GM13976 (cell line): ENCODE measurements at regions not wholly inside any gene's neighbourhood (a gene's known extent, or its start where the extent isn't known, plus 50 kb on each side); places are given as distances from the start of the nearest gene placed in this dataset.
"Not testable (repeated sequence)": the region's sequence is repeated elsewhere in the genome, so short reads cannot be mapped to it uniquely, and the experiment has no call there.

Source experiments
- DNase-seq: peaks from one replicate; pipeline ENCODE4 v3.0.0; 2012; ENCODE audit warnings: low spot score
- in situ Hi-C: fragments of 300-500 bp; cut with MboI; formaldehyde crosslinking; loops from one replicate; pipeline ENCODE4 v1.12.0; 2022; ENCODE audit warnings: low sequenced_read_pairs, mixed read lengths, inconsistent platforms; ENCODE audit not compliant: unreplicated experiment
- TF ChIP-seq, protein P1 (sequence below): IDR thresholded peaks from 2 replicates; pipeline ENCODE4 v1.5.1; 2012; ENCODE audit warnings: borderline replicate concordance, mild to moderate bottlenecking; ENCODE audit not compliant: insufficient read depth; ENCODE audit errors: extremely low read depth, missing control alignments, control extremely low read depth

DNA sequence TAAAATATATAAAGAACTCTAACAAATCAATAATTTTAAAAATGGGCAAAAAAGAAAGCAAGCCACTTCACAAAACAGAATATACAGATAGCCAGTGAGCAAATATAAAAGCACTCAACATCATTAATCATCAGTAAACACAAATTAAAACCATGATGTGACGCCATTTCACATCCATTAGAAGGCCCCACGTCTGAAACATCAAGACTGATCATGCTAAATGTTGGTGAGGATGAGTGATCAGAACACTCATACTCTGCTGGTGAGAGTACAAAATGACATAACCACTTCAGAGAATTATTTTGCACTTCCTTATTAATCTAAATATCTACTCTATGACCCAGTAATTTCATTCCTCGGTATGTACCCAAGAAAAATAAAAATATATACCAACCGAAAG, 512.2 kb upstream of the NR5A2 start:
- in situ Hi-C loops, result no loop called here
- TF ChIP-seq, protein P1, sequence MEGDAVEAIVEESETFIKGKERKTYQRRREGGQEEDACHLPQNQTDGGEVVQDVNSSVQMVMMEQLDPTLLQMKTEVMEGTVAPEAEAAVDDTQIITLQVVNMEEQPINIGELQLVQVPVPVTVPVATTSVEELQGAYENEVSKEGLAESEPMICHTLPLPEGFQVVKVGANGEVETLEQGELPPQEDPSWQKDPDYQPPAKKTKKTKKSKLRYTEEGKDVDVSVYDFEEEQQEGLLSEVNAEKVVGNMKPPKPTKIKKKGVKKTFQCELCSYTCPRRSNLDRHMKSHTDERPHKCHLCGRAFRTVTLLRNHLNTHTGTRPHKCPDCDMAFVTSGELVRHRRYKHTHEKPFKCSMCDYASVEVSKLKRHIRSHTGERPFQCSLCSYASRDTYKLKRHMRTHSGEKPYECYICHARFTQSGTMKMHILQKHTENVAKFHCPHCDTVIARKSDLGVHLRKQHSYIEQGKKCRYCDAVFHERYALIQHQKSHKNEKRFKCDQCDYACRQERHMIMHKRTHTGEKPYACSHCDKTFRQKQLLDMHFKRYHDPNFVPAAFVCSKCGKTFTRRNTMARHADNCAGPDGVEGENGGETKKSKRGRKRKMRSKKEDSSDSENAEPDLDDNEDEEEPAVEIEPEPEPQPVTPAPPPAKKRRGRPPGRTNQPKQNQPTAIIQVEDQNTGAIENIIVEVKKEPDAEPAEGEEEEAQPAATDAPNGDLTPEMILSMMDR, result no peak
- no peak for DNase-seq

DNA sequence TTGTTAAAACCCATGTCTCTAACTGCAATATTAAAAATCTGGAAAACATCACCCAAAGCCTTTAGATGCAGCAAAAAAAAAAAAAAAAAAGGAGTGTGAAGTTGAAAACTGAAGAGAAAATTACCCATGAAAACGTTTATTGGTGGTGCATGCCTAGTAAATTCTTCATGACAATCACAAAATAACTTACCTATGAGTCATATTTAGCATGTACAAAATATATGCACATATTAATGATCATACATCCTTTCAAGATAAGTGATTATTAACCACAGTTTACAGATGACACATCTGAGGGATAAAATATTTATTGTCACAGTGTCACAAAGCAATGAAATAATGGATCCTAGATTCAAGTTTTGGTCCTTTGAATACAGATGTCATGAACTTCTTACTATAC, 505.2 kb upstream of the NR5A2 start:
- DNase-seq, result no peak
- in situ Hi-C loops, result no loop called here
- TF ChIP-seq, protein P1, result no peak

DNA sequence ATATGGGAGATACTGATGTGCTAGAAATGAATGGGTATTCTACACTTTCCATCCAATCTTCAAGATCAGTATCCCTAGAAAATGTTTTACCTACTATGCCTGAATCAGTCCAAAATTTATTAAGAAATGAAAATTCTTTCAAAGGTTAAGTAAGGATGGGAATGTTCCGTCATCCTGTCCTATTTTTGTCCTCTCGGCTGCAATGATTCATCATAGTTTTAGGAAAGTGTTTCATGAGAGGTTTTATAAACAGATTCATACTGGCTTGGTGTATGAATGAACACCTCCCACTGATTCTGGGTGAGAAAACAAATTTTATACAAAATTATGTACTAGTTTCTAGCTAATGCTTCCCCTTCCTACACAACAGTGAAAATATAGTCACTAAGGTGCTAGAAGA, 504.6 kb upstream of the NR5A2 start:
- TF ChIP-seq, protein P1, result no peak
- DNase-seq, result no peak
- in situ Hi-C loops, result no loop called here

DNA sequence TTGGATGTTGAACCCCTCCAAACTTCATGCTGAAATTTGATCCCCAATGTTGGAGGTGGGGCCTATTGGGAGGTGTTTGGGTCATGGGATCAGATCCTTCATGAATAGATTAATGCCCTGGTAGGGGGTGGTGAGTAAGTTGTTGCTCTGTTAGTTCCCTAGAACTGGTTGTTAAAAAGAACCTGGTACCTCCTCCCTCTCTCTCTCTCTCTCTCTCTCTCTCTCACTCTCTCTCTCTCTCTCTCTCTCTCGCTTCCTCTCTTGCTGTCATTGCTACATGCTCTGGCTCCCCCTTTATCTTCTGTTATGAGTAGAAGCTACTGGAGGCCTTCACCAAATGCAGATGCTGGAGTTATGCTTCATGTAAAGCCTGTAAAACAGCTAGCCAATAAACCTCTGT, 498.2 kb upstream of the NR5A2 start:
- TF ChIP-seq, protein P1, result no peak
- in situ Hi-C loops, result no loop called here

DNA sequence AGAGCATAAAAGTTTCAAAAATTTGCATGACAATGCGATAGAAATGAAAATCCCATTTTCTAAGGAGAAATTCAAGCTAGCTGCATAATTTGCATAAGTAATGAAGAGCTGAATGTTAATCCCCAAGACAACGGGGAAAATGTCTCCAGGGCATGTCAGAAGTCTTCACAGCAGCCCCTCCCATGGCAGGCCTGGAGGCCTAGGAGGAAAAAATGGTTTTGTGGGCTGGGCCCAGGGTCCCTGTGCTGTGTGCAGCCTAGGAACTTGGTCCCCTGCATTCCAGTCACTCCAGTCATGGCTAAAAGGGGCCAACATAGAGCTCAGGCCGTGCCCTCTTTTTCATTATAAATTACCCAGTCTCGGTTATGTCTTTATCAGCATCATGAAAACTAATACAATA, 494.1 kb upstream of the NR5A2 start:
- in situ Hi-C loops, DNase-seq: not testable (repeated sequence)

More for the DNA sequence above, 498.2 kb upstream of the NR5A2 start:
- no peak for DNase-seq

DNA sequence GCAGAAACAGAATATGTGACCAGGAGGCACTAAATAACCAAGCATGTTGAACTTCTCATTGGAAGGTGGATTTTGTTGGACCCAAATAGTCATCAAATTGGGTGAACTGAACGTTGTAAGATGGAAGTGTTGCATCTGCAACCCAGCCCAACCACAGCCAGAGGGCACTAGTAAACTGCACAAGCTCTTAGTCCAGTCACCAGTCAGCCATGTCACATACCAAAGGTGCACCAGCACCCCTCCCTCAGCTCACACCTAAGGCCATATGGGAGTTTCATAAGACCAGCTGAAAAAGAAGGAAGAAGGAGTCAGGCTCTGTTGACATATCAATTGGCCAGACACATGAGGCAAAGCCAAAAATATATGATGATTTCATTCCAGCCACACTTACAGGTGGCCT, 481.7 kb upstream of the NR5A2 start:
- no peak for DNase-seq
- TF ChIP-seq, protein P1, result no peak
- in situ Hi-C loops, result no loop called here

DNA sequence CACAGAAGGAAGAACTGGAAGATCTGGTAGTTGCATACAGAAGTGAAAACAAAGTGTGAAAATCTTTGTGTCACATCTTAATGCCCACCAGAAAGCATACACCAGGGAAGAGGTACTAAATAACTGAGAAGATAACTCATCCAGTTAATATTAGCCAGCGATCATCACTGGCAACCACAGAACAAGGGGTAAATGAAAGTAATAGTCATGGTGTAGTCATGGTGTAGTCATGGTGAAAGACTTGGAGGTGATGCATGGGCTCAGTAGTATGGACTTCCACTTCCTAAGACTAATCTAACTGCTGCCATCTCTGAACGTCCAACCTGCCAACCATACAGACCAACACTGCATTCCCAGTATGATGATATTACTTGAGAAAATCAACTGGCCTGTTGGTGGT, 481.2 kb upstream of the NR5A2 start:
- in situ Hi-C loops, result no loop called here
- TF ChIP-seq, protein P1, result no peak
- DNase-seq, result no peak
